MM.1S (cell line): ENCODE measurements at regions not wholly inside any gene's neighbourhood (a gene's known extent, or its start where the extent isn't known, plus 50 kb on each side); places are given as distances from the start of the nearest gene placed in this dataset.

Experiments
- CTCF ChIP-seq: fragments of 300-600 bp; sonication (generic); IDR thresholded peaks from 2 replicates; pipeline ENCODE4 v1.5.1; 2016; ENCODE audit warnings: antibody characterized with exemption, low read length, mixed read lengths
- EZH2 ChIP-seq: fragments of 300-600 bp; sonication (generic); optimal IDR thresholded peaks from 2 replicates; pipeline ENCODE3; 2017; ENCODE audit warnings: low read depth, mild to moderate bottlenecking, antibody characterized with exemption, low read length, mixed read lengths
- EZH2phosphoT487 ChIP-seq: fragments of 300-600 bp; sonication (generic); IDR thresholded peaks from 2 replicates; pipeline ENCODE4 v1.6.1; 2018; ENCODE audit warnings: antibody characterized with exemption, low read length

DNA sequence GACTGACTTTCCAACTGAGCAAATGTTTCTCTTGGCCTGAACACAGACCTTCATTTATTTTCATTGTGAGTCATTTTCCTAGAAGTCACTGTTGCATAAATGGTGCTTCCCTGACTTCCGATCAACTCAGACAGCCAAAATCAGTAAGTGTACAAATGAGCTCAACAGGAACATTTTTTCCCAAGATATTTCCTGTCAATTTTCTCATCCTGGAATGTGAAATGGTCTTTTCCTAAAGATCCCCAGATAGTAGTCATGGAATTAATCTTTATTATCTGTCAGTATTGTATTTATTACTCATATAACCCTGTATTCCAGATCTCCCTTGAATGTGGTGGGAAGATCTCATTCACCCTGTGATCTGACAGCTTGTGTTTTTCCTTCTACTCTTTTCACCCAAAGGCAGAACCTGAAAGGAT, 360.3 kb upstream of the KIF2B start:
- TF ChIP-seq EZH2phosphoT487 (no peak), CTCF (no peak), EZH2 (no peak)
